HG02973 (cell line): ENCODE measurements at regions not wholly inside any gene's neighbourhood (a gene's known extent, or its start where the extent isn't known, plus 50 kb on each side); places are given as distances from the start of the nearest gene placed in this dataset.
"Not testable (repeated sequence)": the region's sequence is repeated elsewhere in the genome, so short reads cannot be mapped to it uniquely, and the experiment has no call there.

Source experiments
- ATAC-seq: cut with Tn5 transposase; IDR thresholded peaks from one replicate; pipeline ENCODE4 v1.9.1; 2021; ENCODE audit warnings: moderate library complexity; ENCODE audit not compliant: unreplicated experiment

GRCh38 chr1:232182236-232182635 is 447.7 kb downstream of the SIPA1L2 start:
- ATAC-seq, result no peak

GRCh38 chr1:232180779-232181136 is 449.2 kb downstream of the SIPA1L2 start:
- ATAC-seq, result no peak

GRCh38 chr1:232179896-232180778 is 449.8 kb downstream of the SIPA1L2 start:
- ATAC-seq, result no peak

- no peak for ATAC-seq
Observed at GRCh38 chr1:232178191-232178590, 451.7 kb downstream of the SIPA1L2 start.

GRCh38 chr1:232177438-232177837 is 452.5 kb downstream of the SIPA1L2 start:
- no peak for ATAC-seq

- ATAC-seq, result no peak
Observed at GRCh38 chr1:232176222-232176621, 453.7 kb downstream of the SIPA1L2 start.

GRCh38 chr1:232174306-232174705 is 455.6 kb downstream of the SIPA1L2 start:
- no peak for ATAC-seq

GRCh38 chr1:232172563-232172962 is 457.4 kb downstream of the SIPA1L2 start:
- no peak for ATAC-seq

- no peak for ATAC-seq
Observed at GRCh38 chr1:232170909-232171308, 459.0 kb downstream of the SIPA1L2 start.

- ATAC-seq, result no peak
Observed at GRCh38 chr1:232169436-232169835, 460.5 kb downstream of the SIPA1L2 start.

- no peak for ATAC-seq
Observed at GRCh38 chr1:232168508-232168907, 461.4 kb downstream of the SIPA1L2 start.

GRCh38 chr1:232166942-232167341 is 463.0 kb downstream of the SIPA1L2 start:
- ATAC-seq, result no peak

- ATAC-seq, result no peak
Observed at GRCh38 chr1:232164078-232164963, 465.6 kb downstream of the SIPA1L2 start.

- ATAC-seq, result no peak
Observed at GRCh38 chr1:232163533-232163932, 466.4 kb downstream of the SIPA1L2 start.

GRCh38 chr1:232162001-232162400 is 467.9 kb downstream of the SIPA1L2 start:
- no peak for ATAC-seq

- not testable (repeated sequence) for ATAC-seq
Observed at GRCh38 chr1:232158558-232158957, 471.4 kb downstream of the SIPA1L2 start.

- not testable (repeated sequence) for ATAC-seq
Observed at GRCh38 chr1:232156070-232156469, 473.9 kb downstream of the SIPA1L2 start.

GRCh38 chr1:232153652-232154051 is 476.3 kb downstream of the SIPA1L2 start:
- no peak for ATAC-seq

- ATAC-seq, result no peak
Observed at GRCh38 chr1:232150770-232151548, 479.0 kb downstream of the SIPA1L2 start.

- ATAC-seq, result no peak
Observed at GRCh38 chr1:232149287-232150201, 480.4 kb downstream of the SIPA1L2 start.
